H9 (cell line): ENCODE measurements at regions not wholly inside any gene's neighbourhood (a gene's known extent, or its start where the extent isn't known, plus 50 kb on each side); places are given as distances from the start of the nearest gene placed in this dataset.

ENCODE experiments used
- DNase-seq: peaks from one replicate; pipeline ENCODE4 v3.0.0-alpha.2; 2017
- H2AFZ ChIP-seq: one replicate; pipeline ENCODE4 v1.6.1; 2013; ENCODE audit warnings: mild to moderate bottlenecking, low read length, control low read depth, moderate library complexity
- H2AK5ac ChIP-seq: 2 replicates; pipeline ENCODE4 v1.6.1; 2013; ENCODE audit warnings: low read length, control low read depth, mixed read lengths; ENCODE audit not compliant: insufficient read length
- H2BK120ac ChIP-seq: one replicate; pipeline ENCODE4 v1.6.1; 2013; ENCODE audit warnings: low read depth, mild to moderate bottlenecking, low read length, control low read depth, inconsistent platforms; ENCODE audit not compliant: poor library complexity, severe bottlenecking
- H2BK12ac ChIP-seq: 2 replicates; pipeline ENCODE4 v1.6.1; 2013; ENCODE audit warnings: low read length, control low read depth, mixed read lengths, low read depth; ENCODE audit not compliant: insufficient read length
- H2BK15ac ChIP-seq: 2 replicates; pipeline ENCODE4 v1.6.1; 2013; ENCODE audit warnings: low read depth, low read length, control low read depth
- H2BK20ac ChIP-seq: one replicate; pipeline ENCODE4 v1.6.1; 2013; ENCODE audit warnings: low read depth, mild to moderate bottlenecking, low read length, control low read depth, inconsistent platforms; ENCODE audit not compliant: poor library complexity, severe bottlenecking
- H2BK5ac ChIP-seq: 2 replicates; pipeline ENCODE4 v1.6.1; 2013; ENCODE audit warnings: low read length, control low read depth, mixed read lengths; ENCODE audit not compliant: insufficient read length
- H3K14ac ChIP-seq: 2 replicates; pipeline ENCODE4 v1.6.1; 2013; ENCODE audit warnings: low read length, control low read depth; ENCODE audit not compliant: insufficient read depth
- H3K18ac ChIP-seq: 2 replicates; pipeline ENCODE4 v1.6.1; 2013; ENCODE audit warnings: low read depth, mild to moderate bottlenecking, mixed read lengths, low read length, control low read depth; ENCODE audit not compliant: insufficient read length
- H3K23ac ChIP-seq: 2 replicates; pipeline ENCODE4 v1.6.1; 2013; ENCODE audit warnings: low read length, control low read depth, mixed read lengths, low read depth; ENCODE audit not compliant: insufficient read length
- H3K23me2 ChIP-seq: 2 replicates; pipeline ENCODE4 v1.6.1; 2013; ENCODE audit warnings: low read depth, mild to moderate bottlenecking, mixed read lengths, low read length, control low read depth; ENCODE audit not compliant: insufficient read length, poor library complexity, severe bottlenecking
- H3K27ac ChIP-seq: 2 replicates; pipeline ENCODE4 v1.5.1; 2013; ENCODE audit warnings: low read length, control low read depth, mixed read lengths, low read depth; ENCODE audit not compliant: insufficient read length
- H3K27me3 ChIP-seq: 2 replicates; pipeline ENCODE4 v1.6.1; 2013; ENCODE audit warnings: low read length, control low read depth, inconsistent platforms; ENCODE audit not compliant: insufficient read depth
- H3K4ac ChIP-seq: 2 replicates; pipeline ENCODE4 v1.6.1; 2013; ENCODE audit warnings: low read depth, mild to moderate bottlenecking, control low read depth, inconsistent platforms, low read length, moderate library complexity
- H3K4me1 ChIP-seq: 2 replicates; pipeline ENCODE4 v1.6.1; 2013; ENCODE audit warnings: low read length, control low read depth, inconsistent platforms; ENCODE audit not compliant: insufficient read depth
- H3K4me2 ChIP-seq: 2 replicates; pipeline ENCODE4 v1.6.1; 2013; ENCODE audit warnings: low read length, control low read depth, mixed read lengths; ENCODE audit not compliant: insufficient read length, insufficient read depth
- H3K56ac ChIP-seq: 2 replicates; pipeline ENCODE4 v1.6.1; 2013; ENCODE audit warnings: low read depth, mild to moderate bottlenecking, mixed read lengths, low read length, control low read depth; ENCODE audit not compliant: insufficient read length
- H3K79me1 ChIP-seq: 2 replicates; pipeline ENCODE4 v1.6.1; 2013; ENCODE audit warnings: low read depth, mild to moderate bottlenecking, moderate library complexity, low read length, control low read depth, inconsistent platforms; ENCODE audit not compliant: insufficient read depth, poor library complexity, severe bottlenecking
- H3K79me2 ChIP-seq: 2 replicates; pipeline ENCODE4 v1.6.1; 2013; ENCODE audit warnings: low read length, control low read depth, inconsistent platforms; ENCODE audit not compliant: insufficient read depth
- H3K9ac ChIP-seq: 2 replicates; pipeline ENCODE4 v1.6.1; 2013; ENCODE audit warnings: low read length, control low read depth, mixed read lengths; ENCODE audit not compliant: insufficient read length; ENCODE audit errors: extremely low read depth
- H3K9me3 ChIP-seq: one replicate; pipeline ENCODE4 v1.6.1; 2013; ENCODE audit warnings: low read depth, low read length, inconsistent platforms; ENCODE audit not compliant: control insufficient read depth
- H3T11ph ChIP-seq: one replicate; pipeline ENCODE4 v1.6.1; 2013; ENCODE audit warnings: mild to moderate bottlenecking, low read length, control low read depth, inconsistent platforms
- H4K20me1 ChIP-seq: one replicate; pipeline ENCODE4 v1.6.1; 2013; ENCODE audit not compliant: control insufficient read depth, insufficient read length, insufficient read depth
- H4K5ac ChIP-seq: 2 replicates; pipeline ENCODE4 v1.6.1; 2013; ENCODE audit warnings: low read depth, mild to moderate bottlenecking, mixed read lengths, low read length, control low read depth; ENCODE audit not compliant: insufficient read length
- H4K8ac ChIP-seq: replicated peaks from 2 replicates; pipeline ENCODE4 v1.6.1; 2013; ENCODE audit warnings: low read length, control low read depth, mixed read lengths, low read depth; ENCODE audit not compliant: insufficient read length
- H4K91ac ChIP-seq: 2 replicates; pipeline ENCODE4 v1.6.1; 2013; ENCODE audit warnings: low read depth, mild to moderate bottlenecking, moderate library complexity, mixed read lengths, low read length, control low read depth; ENCODE audit not compliant: insufficient read length
- H3K27ac Mint-ChIP-seq, 3 experiments: 2 replicates in 2 of 3; 3 replicates in 1 of 3; pipeline ENCODE4 v1.8.0; 2020 to 2021; ENCODE audit warnings: mixed read lengths in 3 of 3, mild to moderate bottlenecking in 1 of 3, moderate library complexity in 1 of 3
- H3K27me3 Mint-ChIP-seq: 2 replicates; pipeline ENCODE4 v1.8.0; 2021; ENCODE audit warnings: low read depth, mild to moderate bottlenecking, moderate library complexity, mixed read lengths
- H3K36me3 Mint-ChIP-seq, 3 experiments: 2 replicates in 2 of 3; 3 replicates in 1 of 3; pipeline ENCODE4 v1.8.0; 2020 to 2021; ENCODE audit warnings: low read depth in 3 of 3, mixed read lengths in 3 of 3; ENCODE audit not compliant: insufficient read depth in 1 of 3
- H3K4me1 Mint-ChIP-seq, 2 experiments: 2 replicates each; pipeline ENCODE4 v1.8.0; 2020; ENCODE audit warnings: mixed read lengths in 2 of 2
- H3K4me3 Mint-ChIP-seq, 2 experiments: 2 replicates in 1 of 2; 3 replicates in 1 of 2; pipeline ENCODE4 v1.8.0; 2020 to 2021; ENCODE audit warnings: mild to moderate bottlenecking in 2 of 2, mixed read lengths in 2 of 2, moderate library complexity in 1 of 2
- H3K9me3 Mint-ChIP-seq, 2 experiments: 2 replicates in 1 of 2; 3 replicates in 1 of 2; pipeline ENCODE4 v1.8.0; 2020; ENCODE audit warnings: mild to moderate bottlenecking in 2 of 2, mixed read lengths in 2 of 2, moderate library complexity in 1 of 2
- CTCF ChIP-seq: fragments of 200-600 bp; sonication (generic); conservative IDR thresholded peaks from 3 replicates; pipeline ENCODE4 v1.8.0; 2021; ENCODE audit warnings: antibody characterized with exemption, mild to moderate bottlenecking
- WGBS: extraction: QIAGEN DNeasy Blood & Tissue Kit; methylation state at CpG from one replicate; pipeline ENCODE4 v1.1.7; 2013; ENCODE audit warnings: missing lambda C conversion rate, low lambda C conversion rate, mixed read lengths; ENCODE audit not compliant: insufficient read length; ENCODE audit errors: extremely low coverage; 5-methylcytosine and 5-hydroxymethylcytosine counted together

- Histone ChIP-seq H3K79me1 (no peaks in the 10 kb centered on the region), H4K8ac (no peak overlapping the region), H4K5ac (no peak overlapping the region), H4K91ac (no peak overlapping the region), H2BK15ac (no peak overlapping the region), H3K18ac (no peak overlapping the region), H3T11ph (no peak overlapping the region), H3K9ac (no peak overlapping the region), H3K4me1 (no peaks in the 10 kb centered on the region), H2BK20ac (no peak overlapping the region), H2AFZ (no peak overlapping the region), H3K9me3 (peaks cover 8% of the 10 kb centered on the region), H3K4me2 (no peak overlapping the region), H3K23me2 (no peaks in the 10 kb centered on the region), H2AK5ac (no peak overlapping the region), H2BK120ac (no peak overlapping the region), H3K27me3 (no peaks in the 10 kb centered on the region), H3K56ac (no peak overlapping the region), H3K4ac (no peak overlapping the region), H4K20me1 (no peaks in the 10 kb centered on the region), H2BK12ac (no peak overlapping the region), H3K14ac (no peak overlapping the region), H3K23ac (no peak overlapping the region), H3K27ac (no peak overlapping the region), H2BK5ac (no peak overlapping the region), H3K79me2 (no peaks in the 10 kb centered on the region)
- Mint-ChIP-seq H3K27me3 (no peaks in the 10 kb centered on the region), H3K27ac (no peak overlapping the region), H3K36me3 (peaks cover 6 to 12% (median 10%) of the 10 kb centered on the region in 3 experiments), H3K4me3 (no peak overlapping the region), H3K9me3 (peaks cover 17 to 18% of the 10 kb centered on the region in 2 experiments), H3K4me1 (no peaks in the 10 kb centered on the region)
- WGBS: no CpG with 5 or more reads among the region's 4 CpGs
- TF ChIP-seq CTCF: no peak
- DNase-seq: no peak
Observed at GRCh38 chr3:106552351-106553043, 683.7 kb upstream of the CBLB start.
